Ureter (tissue), 1 donor: ENCODE measurements at regions not wholly inside any gene's neighbourhood (a gene's known extent, or its start where the extent isn't known, plus 50 kb on each side); places are given as distances from the start of the nearest gene placed in this dataset.

ENCODE experiments used
- DNase-seq: peaks from one replicate; pipeline ENCODE4 v3.0.0-alpha.2; 2020; ENCODE audit warnings: low spot score
- donor health status: DM: yes; HTN: yes; CAD: no.

- no peak for DNase-seq
These were observed 98.2 kb upstream of the GCFC2 start for GRCh38 chr2:75808793-75809535.

DNA sequence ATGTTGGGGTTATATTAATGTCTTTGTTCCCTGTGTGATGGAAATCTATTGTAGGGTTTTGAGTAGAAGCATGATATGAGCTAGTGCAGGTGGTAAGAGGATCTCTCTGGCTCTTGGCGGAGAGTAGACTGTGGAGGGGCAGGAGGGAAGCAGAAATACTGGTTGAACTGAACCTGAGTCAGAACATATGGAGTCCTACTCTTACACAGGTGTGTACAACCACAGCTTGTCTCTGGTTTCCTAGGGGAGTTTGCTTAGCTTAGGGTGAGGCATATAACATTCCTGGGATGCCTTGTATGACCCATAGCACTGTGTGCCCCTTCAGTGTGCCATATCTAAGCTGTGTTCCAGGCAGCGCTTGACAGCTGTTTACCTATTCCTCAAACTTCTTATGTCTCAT lies 97.3 kb upstream of the GCFC2 start:
- no peak for DNase-seq

GRCh38 chr2:75801234-75801982 lies 90.7 kb upstream of the GCFC2 start:
- no peak for DNase-seq

DNA sequence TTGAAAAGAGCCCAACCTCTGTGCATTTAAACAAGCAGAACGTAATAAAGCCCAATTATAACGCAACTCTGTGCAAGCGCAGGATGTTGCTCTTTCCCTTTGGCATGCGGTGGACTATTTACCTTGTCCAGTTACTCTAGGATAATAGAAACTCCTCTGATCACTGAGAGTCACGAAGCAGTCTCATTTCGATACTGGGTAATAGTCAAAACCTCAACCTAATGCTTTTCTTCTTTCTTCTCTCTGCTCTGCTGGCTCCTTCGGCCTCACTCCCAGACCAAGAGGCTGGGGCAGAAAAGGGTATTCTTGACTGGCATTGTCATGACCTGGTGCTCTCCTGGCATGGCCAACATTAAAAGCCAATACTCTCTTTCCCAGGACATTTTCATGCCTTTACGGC lies 89.7 kb upstream of the GCFC2 start:
- no peak for DNase-seq

GRCh38 chr2:75799859-75800258 lies 89.1 kb upstream of the GCFC2 start:
- no peak for DNase-seq

DNA sequence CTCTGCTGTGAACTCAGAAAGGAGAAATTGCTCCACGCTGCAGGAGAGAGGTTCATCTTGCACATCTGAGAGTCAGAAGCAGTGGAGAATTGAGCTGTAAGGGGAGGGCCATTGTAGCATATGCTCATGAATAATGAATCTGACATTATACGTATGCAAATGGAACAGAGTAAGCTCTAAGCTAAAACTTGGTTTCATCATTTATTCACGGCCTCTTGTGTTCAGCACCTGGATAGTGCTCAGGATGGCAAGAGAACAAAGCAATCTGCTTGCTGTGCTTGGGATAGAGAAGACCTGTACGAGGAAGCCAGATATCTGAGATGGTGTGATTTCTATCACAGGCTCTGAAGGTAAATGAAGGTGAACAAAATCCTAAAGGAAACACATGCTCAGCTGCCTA lies 87.9 kb upstream of the GCFC2 start:
- DNase-seq: no peak

DNA sequence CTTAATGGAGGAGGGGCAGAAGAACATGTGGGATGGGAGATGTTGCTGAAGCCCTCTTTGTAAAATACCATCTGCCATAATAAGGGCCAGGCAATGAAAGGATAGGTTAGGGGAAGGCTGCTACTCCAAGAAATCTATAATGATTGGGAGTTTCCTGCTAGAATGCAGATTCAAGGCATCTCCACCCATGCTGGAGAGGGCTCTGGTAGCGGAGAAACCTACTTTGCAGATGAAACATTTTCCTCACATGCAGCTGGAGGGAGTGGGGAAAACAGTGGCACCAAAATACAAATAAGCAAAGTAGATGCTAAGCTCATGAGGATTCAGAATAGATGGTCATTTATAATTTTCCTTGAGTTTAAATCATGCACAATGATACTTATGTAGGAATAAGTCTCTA lies 82.3 kb upstream of the GCFC2 start:
- no peak for DNase-seq

DNA sequence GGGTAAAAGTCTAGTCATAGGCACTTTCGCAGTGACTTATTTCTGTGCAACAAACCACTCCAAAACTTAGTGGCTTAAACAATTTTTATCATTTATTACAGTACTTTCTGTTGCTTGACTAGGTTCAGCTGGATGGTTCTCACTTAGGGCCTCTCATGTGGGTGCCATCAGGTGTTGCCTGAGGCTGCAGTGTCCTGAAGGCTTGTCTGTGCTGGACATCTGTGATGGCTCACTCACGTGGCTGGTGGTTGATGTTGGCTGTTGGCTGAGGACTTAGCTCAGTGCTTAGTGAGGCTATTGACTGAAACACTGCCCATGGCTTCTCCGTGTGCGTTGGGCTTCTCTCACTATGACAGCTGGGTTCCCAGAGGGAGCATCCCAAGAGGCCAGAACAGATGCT lies 81.4 kb upstream of the GCFC2 start:
- DNase-seq: no peak

- no peak for DNase-seq
These were observed 80.2 kb upstream of the GCFC2 start for GRCh38 chr2:75790814-75791467.

- no peak for DNase-seq
These were observed 79.6 kb upstream of the GCFC2 start for GRCh38 chr2:75790121-75790813.

- no peak for DNase-seq
These were observed 78.2 kb upstream of the GCFC2 start for GRCh38 chr2:75788902-75789301.

DNA sequence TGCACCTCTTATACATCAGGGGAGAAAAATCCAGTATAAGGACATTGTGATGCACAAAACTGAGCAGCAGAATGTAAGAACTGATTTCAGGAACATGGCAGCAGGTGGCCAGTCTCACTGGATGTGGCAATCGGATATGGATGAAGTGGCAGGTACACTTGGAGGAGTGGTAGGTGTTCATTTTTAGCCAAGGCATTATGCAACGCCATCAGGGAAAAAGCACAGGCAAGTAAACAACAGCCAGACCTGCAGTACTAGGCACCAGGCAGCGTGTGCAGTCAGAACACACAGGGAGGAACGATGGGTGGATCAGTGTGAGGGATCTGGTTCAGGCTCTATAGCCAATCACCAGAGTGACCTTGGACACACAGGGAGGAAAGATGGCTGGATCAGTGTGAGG lies 77.4 kb upstream of the GCFC2 start:
- no peak for DNase-seq

DNA sequence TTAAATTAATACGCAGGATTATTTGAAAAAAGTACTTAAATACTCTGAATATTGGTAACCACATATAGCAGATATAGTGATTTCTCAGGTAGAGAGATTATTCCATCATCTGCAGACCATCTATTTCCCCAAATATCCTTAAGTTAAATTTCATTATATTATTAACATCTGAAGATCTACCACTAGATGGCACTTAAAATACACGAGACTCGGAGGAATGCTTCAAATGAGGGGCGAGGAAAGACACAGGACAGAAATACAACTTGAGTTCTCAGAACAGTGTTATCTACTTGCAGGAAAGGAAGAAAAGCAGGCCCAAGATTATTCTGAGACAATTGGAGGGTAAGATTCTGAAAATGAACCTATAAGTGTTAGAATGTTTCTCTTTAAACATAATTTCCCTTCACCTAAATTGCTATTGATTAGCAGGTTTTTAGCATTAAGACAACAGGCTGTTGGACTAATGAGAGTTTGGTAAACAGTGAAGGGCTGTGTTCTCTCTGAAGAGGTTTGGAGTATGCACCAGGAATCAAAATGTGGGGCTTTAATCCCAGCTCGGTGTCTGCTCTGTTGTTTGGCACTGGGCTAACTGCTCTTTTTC lies 76.9 kb upstream of the GCFC2 start:
- no peak for DNase-seq

- DNase-seq: no peak
These were observed 64.7 kb upstream of the GCFC2 start for GRCh38 chr2:75775311-75775823.

- no peak for DNase-seq
These were observed 62.4 kb upstream of the GCFC2 start for GRCh38 chr2:75772908-75773630.

- DNase-seq: no peak
These were observed 55.1 kb upstream of the GCFC2 start for GRCh38 chr2:75765798-75766197.

DNA sequence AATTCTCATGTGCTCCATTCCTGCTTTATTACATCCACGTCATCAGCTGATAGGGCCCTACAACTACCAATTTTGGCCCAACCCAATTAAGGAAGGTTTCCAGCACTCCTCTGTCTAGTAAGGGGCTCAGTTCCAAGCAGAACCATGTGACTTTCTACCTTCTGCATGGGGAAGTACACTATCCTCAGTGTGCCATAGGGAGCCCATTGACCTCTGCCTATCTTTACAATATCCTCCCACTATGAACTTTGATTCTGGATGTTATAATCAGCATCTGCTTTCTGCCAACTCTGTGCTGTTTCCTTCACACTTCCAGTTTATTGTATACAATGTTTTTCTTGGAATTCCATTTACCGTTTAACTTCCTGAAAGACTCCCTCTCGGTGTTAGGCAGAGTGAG lies 53.9 kb upstream of the GCFC2 start:
- no peak for DNase-seq
